Femur (tissue), 1 donor: ENCODE measurements at regions not wholly inside any gene's neighbourhood (a gene's known extent, or its start where the extent isn't known, plus 50 kb on each side); places are given as distances from the start of the nearest gene placed in this dataset.
"Not testable (repeated sequence)": the region's sequence is repeated elsewhere in the genome, so short reads cannot be mapped to it uniquely, and the experiment has no call there.

ENCODE experiments used
- DNase-seq: peaks from one replicate; pipeline ENCODE4 v3.0.0-alpha.2; 2017

- no peak for DNase-seq
Observed at GRCh38 chr2:52074130-52074719, 1042.3 kb upstream of the NRXN1 start.

GRCh38 chr2:52072949-52073348, 1041.0 kb upstream of the NRXN1 start:
- DNase-seq = no peak

DNA sequence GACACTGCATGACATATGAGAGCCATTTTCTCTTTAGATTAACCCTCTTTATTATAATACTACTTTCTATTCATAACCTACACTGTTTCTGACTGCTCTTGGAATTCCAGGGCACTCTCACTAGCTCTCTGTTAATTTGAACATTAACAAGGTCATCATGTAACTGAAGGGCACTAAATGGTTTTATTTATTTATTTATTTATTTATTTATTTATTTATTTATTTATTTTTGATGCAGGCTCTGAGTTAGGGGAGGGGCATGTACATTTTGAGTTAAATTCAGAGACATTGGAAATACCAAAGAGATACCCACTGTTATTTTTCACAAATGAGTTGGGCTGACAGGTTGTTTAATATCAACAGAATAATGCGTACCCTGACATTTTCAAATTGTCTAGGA, 1038.7 kb upstream of the NRXN1 start:
- no peak for DNase-seq

- DNase-seq = no peak
Observed at GRCh38 chr2:52064234-52064633, 1032.3 kb upstream of the NRXN1 start.

DNA sequence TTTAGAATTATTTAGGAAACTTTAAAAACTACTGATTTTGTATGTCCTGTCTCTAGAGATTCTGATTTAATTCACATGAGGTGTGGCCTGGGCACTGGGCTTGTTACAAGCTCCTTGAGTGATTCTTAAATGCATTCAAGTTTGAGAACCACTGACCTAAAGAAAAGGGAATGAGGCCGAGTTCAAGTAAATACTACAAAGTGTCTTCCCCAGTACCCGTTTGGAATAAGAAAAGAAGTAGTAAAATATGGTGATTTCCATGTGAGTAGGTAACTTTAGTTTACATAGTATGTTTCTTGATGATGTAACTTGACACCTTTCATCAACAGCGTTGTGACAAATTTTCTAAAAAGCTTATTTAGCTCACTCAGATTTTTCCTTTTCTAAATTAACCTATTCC, 1022.9 kb upstream of the NRXN1 start:
- DNase-seq = no peak

- no peak for DNase-seq
Observed at GRCh38 chr2:52036853-52037252, 1004.9 kb upstream of the NRXN1 start.

GRCh38 chr2:52036024-52036423, 1004.1 kb upstream of the NRXN1 start:
- DNase-seq = no peak

GRCh38 chr2:52035391-52035790, 1003.5 kb upstream of the NRXN1 start:
- DNase-seq = no peak

GRCh38 chr2:52034706-52035105, 1002.8 kb upstream of the NRXN1 start:
- no peak for DNase-seq

DNA sequence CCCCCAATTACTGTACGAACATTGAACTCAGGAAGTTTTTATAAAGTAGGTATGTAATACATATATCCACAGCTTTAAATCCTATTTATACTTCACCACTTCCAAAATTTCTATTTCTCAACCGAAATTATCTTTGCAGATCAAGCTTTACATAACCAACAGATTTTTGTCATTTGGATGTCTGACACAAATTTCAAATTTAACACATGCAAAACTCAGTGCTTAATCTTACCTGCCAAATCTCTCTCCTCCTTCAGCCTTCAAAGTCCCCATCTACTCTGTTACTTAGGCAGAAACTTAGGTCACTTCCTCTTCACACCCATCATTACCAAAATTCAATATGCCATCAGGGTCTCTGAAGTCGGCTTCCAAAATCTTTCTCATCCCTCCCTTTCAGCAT, 990.1 kb upstream of the NRXN1 start:
- no peak for DNase-seq

- DNase-seq = no peak
Observed at GRCh38 chr2:52017646-52018235, 985.8 kb upstream of the NRXN1 start.

DNA sequence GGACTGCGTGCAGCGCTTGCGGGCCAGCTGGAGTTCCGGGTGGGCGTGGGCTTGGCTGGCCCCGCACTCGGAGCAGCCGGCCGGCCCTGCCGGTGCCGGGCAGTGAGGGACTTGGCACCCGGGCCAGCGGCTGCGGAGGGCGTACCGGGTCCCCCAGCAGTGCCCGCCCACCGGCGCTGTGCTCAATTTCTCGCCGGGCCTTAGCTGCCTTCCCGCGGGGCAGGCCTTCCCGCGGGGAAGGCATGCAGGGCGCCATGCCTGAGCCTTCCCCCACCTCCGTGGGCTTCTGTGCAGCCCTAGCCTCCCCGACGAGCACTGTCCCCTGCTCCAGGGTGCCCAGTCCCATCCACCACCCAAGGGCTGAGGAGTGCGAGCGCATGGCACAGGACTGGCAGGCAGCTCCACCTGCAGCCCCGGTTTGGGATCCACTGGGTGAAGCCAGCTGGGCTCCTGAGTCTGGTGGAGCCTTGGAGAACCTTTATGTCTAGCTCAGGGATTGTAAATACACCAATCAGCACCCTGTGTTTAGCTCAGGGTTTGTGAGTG, 975.0 kb upstream of the NRXN1 start:
- not testable (repeated sequence) for DNase-seq

DNA sequence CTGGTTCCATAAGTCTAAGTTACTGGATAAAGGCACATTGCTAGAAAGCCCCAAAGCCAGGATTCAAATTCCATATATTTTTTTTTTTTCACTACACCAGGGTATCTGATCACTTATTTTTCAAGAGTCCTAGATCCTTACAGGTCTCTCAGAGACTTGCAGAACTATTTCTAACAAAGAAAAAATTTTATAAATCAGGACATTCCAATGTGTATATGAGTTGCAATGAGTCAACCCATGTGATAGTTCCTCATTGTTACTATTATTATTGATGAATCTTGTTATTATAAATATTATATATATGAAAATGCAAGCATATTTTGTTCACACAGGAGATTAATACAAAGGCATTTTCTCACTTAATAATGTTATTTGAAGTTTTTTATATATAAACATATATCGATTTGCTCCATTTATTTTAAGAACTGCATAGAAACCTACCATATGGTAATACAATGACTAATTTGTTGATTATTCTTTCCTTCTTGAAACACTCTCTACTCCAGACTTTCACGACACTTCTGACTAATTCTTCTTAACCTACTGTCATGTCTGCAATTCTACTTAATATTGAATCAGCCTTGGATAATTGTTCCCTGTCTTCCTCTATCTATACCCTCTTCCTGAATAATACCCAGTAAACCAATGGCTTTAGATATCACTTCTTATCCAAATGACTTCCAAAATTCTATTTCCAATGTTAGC, 968.4 kb upstream of the NRXN1 start:
- DNase-seq = no peak

GRCh38 chr2:51998890-51999289, 967.0 kb upstream of the NRXN1 start:
- DNase-seq = no peak

DNA sequence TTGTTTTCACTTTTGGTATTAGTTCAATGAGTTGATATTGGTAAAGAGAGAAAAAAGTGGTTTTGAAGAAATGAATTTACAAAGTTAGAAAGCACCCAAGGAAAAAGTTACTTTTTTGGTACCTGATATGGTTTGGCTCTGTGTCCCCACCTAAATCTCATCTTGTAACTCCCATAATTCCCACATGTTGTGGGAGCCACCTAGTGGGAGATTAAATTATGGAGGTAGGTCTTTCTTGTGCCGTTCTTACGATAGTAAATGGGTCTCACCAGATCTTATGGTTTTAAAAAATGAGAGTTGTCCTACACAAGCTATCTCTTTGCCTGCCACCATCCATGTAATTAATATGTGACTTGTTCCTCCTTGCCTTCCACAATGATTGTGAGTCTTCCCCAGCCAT, 965.6 kb upstream of the NRXN1 start:
- no peak for DNase-seq

- no peak for DNase-seq
Observed at GRCh38 chr2:51995293-51995692, 963.4 kb upstream of the NRXN1 start.

- DNase-seq = no peak
Observed at GRCh38 chr2:51994123-51994763, 962.3 kb upstream of the NRXN1 start.

- no peak for DNase-seq
Observed at GRCh38 chr2:51990684-51991083, 958.8 kb upstream of the NRXN1 start.

- DNase-seq = no peak
Observed at GRCh38 chr2:51986101-51986500, 954.2 kb upstream of the NRXN1 start.

DNA sequence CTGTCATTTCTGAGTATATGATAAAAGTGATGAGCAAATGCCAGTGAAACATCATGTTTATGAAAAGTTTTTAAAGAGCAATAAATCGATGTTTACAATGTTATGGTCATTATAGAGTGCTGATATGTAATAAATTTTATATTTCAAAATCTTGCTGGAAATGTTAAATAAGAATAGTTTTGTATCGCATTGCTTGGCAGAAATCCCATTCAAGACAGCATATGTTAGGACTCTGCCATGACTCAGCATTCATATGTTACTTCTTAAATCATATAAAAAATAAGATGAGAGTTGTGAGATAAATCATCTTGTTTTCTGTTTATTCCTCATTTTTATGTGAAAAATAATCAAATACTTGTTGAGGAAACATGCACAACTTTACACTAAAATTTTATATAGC, 949.9 kb upstream of the NRXN1 start:
- DNase-seq = no peak

DNA sequence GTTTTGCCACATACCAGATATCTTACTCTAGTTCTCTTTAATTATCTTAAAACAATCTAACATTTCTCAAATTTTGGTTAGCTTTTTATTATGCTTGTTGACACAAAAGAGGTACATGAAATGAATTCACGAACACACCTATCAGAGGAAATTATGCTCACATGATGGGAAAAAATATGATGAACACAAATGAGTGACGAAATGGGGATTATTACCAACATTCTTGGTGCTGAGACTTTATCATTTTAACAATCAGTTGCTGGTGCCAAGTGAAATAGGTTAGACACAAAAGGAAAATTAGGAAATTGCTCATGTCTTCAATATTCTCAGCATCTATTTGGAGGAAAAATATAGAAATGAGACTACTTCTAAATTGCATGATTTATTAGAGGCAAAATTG, 944.7 kb upstream of the NRXN1 start:
- DNase-seq = no peak

GRCh38 chr2:51971136-51971535, 939.2 kb upstream of the NRXN1 start:
- DNase-seq = no peak

DNA sequence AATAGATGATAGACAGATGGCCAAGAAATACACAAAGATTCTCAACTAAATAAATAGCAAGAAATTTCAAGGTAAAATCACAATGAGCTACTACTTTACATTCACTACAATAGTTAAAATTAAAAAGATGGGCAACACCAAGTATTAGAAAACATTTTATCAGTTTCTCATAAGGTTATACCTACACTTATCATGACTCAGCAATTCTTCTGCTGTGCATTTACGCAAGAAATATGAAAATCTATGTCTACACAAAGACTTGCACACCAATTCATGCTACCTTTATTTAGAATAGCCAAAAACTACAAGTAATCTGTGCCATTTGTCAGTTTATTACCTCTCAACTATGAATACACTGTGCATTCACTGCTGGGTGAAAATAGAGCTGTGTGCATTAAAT, 937.4 kb upstream of the NRXN1 start:
- no peak for DNase-seq

DNA sequence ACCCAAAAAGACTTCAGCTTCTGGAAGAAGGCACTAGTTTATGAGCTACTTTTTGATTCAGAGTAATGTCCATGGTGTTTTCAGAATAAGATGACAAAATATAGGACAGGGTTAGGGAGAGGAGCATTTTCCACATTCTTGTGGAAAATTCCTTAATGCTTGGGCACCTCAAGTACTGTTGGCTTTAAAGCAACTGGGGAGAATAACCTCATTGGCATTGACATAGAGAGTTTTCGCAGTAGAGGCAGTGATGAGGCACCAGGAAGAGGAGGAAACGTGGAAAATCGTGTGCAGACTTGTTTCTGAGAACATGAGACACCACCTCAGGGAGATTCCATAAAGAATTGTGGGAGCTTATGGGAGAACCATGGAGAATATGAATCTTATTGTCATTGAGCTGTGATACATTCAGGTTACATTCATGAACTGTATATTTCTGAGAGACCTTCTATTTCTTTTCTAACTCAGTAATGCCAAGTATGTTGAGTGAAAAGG, 929.0 kb upstream of the NRXN1 start:
- no peak for DNase-seq
